Thyroid gland (tissue), 4 donors: ENCODE measurements at regions not wholly inside any gene's neighbourhood (a gene's known extent, or its start where the extent isn't known, plus 50 kb on each side); places are given as distances from the start of the nearest gene placed in this dataset.

ENCODE experiments used
- DNase-seq, 2 donors: peaks; one replicate each; pipeline ENCODE4 v3.0.0-alpha.2; 2019
- H3K27ac ChIP-seq, 3 donors: fragments of 200-600 bp; sonication (generic); 1 replicate in 2 of 3; 2 replicates in 1 of 3; pipeline ENCODE4 v1.5.1; 2016 to 2019; ENCODE audit warnings: mild to moderate bottlenecking in 1 of 3, moderate library complexity in 1 of 3
- H3K27me3 ChIP-seq: fragments of 200-600 bp; sonication (generic); one replicate; pipeline ENCODE4 v1.5.1; 2019
- H3K36me3 ChIP-seq, 2 donors: fragments of 200-600 bp; sonication (generic); one replicate each; pipeline ENCODE4 v1.5.1; 2016 to 2019
- H3K4me1 ChIP-seq, 2 donors: fragments of 200-600 bp; sonication (generic); one replicate each; pipeline ENCODE4 v1.5.1; 2017 to 2019
- H3K4me3 ChIP-seq, 3 donors: fragments of 200-600 bp; sonication (generic); replicated peaks in 1 of 3; 1 replicate in 2 of 3; 2 replicates in 1 of 3; pipeline ENCODE4 v1.5.1; 2016; ENCODE audit warnings: mild to moderate bottlenecking in 1 of 3
- H3K9me3 ChIP-seq: fragments of 200-600 bp; sonication (generic); one replicate; pipeline ENCODE4 v1.5.1; 2017
- CTCF ChIP-seq, 6 experiments: fragments of 200-600 bp in 3 of 6; fragments of 450-650 bp in 3 of 6; sonication (generic) in 3 of 6; IDR thresholded peaks; one replicate each; pipeline ENCODE4 v1.5.1; 2016 to 2019; ENCODE audit warnings: antibody characterized with exemption in 6 of 6, mild to moderate bottlenecking in 2 of 6, inconsistent platforms in 1 of 6, moderate library complexity in 1 of 6
- POLR2A ChIP-seq, 2 donors: fragments of 450-650 bp; IDR thresholded peaks; one replicate each; pipeline ENCODE4 v1.6.1; 2017; ENCODE audit warnings: antibody characterized with exemption in 2 of 2, mild to moderate bottlenecking in 2 of 2, moderate library complexity in 1 of 2
- WGBS, 2 donors: methylation state at CpG; one replicate each; pipeline ENCODE4 v1.1.5; 2017; 5-methylcytosine and 5-hydroxymethylcytosine counted together
- intact Hi-C: fragments of 100-400 bp; cut with DNase I; formaldehyde crosslinking; loops from one replicate; pipeline ENCODE4 v1.15.1; 2023

- DNase-seq, result no peak
- Histone ChIP-seq H3K36me3 (no peaks in the 10 kb centered on the region), H3K4me1 (no peaks in the 10 kb centered on the region), H3K9me3 (no peaks in the 10 kb centered on the region), H3K4me3 (no peak overlapping the region), H3K27ac (no peak overlapping the region), H3K27me3 (no peaks in the 10 kb centered on the region)
- intact Hi-C loops, result no loop called here
- WGBS, 2 donors, result 25% methylated on average over 4 of the region's 4 CpGs
- TF ChIP-seq CTCF (IDR thresholded peaks at IDR 0.05) (no peak), POLR2A (IDR thresholded peaks at IDR 0.05) (no peak)
These were observed 137.6 kb downstream of the FAM124B start for GRCh38 chr2:224264259-224264658.

- H3K9me3 ChIP-seq, result no peaks in the 10 kb centered on the region
- WGBS, 2 donors, result 57 to 70% methylated on average over 1 of the region's 1 CpG
- DNase-seq, result no peak
- H3K27ac ChIP-seq, result no peak overlapping the region
- H3K36me3 ChIP-seq, result no peaks in the 10 kb centered on the region
- no peaks in the 10 kb centered on the region for H3K4me1 ChIP-seq
- TF ChIP-seq POLR2A (IDR thresholded peaks at IDR 0.05) (no peak), CTCF (IDR thresholded peaks at IDR 0.05) (no peak)
- no peaks in the 10 kb centered on the region for H3K27me3 ChIP-seq
- intact Hi-C loops, result no loop called here
- no peak overlapping the region for H3K4me3 ChIP-seq
These were observed 138.3 kb downstream of the FAM124B start for GRCh38 chr2:224263571-224264043.

GRCh38 chr2:224261326-224261725 lies 140.6 kb downstream of the FAM124B start:
- intact Hi-C loops, result no loop called here
- Histone ChIP-seq H3K4me1 (no peaks in the 10 kb centered on the region), H3K27ac (no peak overlapping the region), H3K4me3 (no peak overlapping the region), H3K27me3 (no peaks in the 10 kb centered on the region), H3K9me3 (no peaks in the 10 kb centered on the region), H3K36me3 (no peaks in the 10 kb centered on the region)
- DNase-seq, result no peak
- no peak for TF ChIP-seq POLR2A (IDR thresholded peaks at IDR 0.05)
- TF ChIP-seq CTCF (IDR thresholded peaks at IDR 0.05), result no peak
- WGBS, 2 donors, result 89 to 93% methylated on average over 1 of the region's 1 CpG

- TF ChIP-seq CTCF (IDR thresholded peaks at IDR 0.05), result no peak
- no peak for TF ChIP-seq POLR2A (IDR thresholded peaks at IDR 0.05)
- no peaks in the 10 kb centered on the region for H3K4me1 ChIP-seq
- no peaks in the 10 kb centered on the region for H3K27me3 ChIP-seq
- 50 to 57% methylated on average over 7 of the region's 7 CpGs for WGBS, 2 donors
- no peaks in the 10 kb centered on the region for H3K36me3 ChIP-seq
- no peaks in the 10 kb centered on the region for H3K9me3 ChIP-seq
- intact Hi-C loops, result no loop called here
- DNase-seq, result no peak
- H3K4me3 ChIP-seq, result no peak overlapping the region
- no peak overlapping the region for H3K27ac ChIP-seq
These were observed 141.4 kb downstream of the FAM124B start for GRCh38 chr2:224260372-224261020.

- no peaks in the 10 kb centered on the region for H3K4me1 ChIP-seq
- H3K4me3 ChIP-seq, result no peak overlapping the region
- no peaks in the 10 kb centered on the region for H3K9me3 ChIP-seq
- DNase-seq, result no peak
- no peak for TF ChIP-seq CTCF (IDR thresholded peaks at IDR 0.05)
- H3K27me3 ChIP-seq, result no peaks in the 10 kb centered on the region
- no peak overlapping the region for H3K27ac ChIP-seq
- intact Hi-C loops, result no loop called here
- H3K36me3 ChIP-seq, result no peaks in the 10 kb centered on the region
- 92 to 93% methylated on average over 6 of the region's 6 CpGs for WGBS, 2 donors
These were observed 142.1 kb downstream of the FAM124B start for GRCh38 chr2:224259831-224260230.
